ENCODE measurements at regions not wholly inside any gene's neighbourhood (a gene's known extent, or its start where the extent isn't known, plus 50 kb on each side); places are given as distances from the start of the nearest gene placed in this dataset.

DNA sequence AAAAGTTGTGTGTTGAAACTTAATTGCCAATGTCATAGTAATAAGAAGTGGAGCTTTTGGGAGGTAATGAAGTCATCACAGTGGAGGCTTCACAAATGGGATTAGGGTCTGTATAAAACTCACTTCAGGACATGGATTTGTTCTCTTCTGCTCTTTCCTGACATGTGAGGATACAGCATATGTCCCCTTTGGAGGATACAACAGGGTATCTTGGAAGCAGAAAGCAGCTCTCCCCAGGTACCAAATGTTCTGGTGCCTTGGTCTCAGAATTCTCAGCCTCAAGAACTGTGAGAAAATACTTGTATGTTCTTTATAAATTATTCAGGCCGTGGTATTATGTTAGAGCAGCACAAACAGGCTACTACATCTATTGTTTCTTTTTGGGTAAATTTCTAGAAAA lies 210.9 kb downstream of the DIPK2A start:
- Histone ChIP-seq H3K36me3 (ENCODE audit: control insufficient read depth in 4 of 4, insufficient read depth in 3 of 4, low read depth in 1 of 4, low read length in 3 of 4) (no peaks in the 10 kb centered on the region), H3K9ac (ENCODE audit: low read depth in 1 of 2, low read length in 2 of 2) (no peak overlapping the region), H3K9me3 (ENCODE audit: control insufficient read depth in 4 of 4, low read length in 3 of 4) (peaks cover 2 to 11% (median 3%) of the 10 kb centered on the region in 4 donors), H3K27ac (ENCODE audit: low read depth in 1 of 2, low read length in 2 of 2) (no peak overlapping the region), H3K4me3 (ENCODE audit: low read depth in 1 of 3, low read length in 3 of 3) (no peak overlapping the region), H3K4me1 (ENCODE audit: control insufficient read depth in 4 of 4, insufficient read depth in 4 of 4, low read length in 3 of 4) (peaks cover 0 to 3% (median 0%) of the 10 kb centered on the region in 4 donors), H3K27me3 (ENCODE audit: control insufficient read depth in 4 of 4, insufficient read depth in 4 of 4, low read length in 3 of 4) (no peaks in the 10 kb centered on the region)
- WGBS: 90% methylated on average over 1 of the region's 1 CpG
- TF ChIP-seq EGR1 (IDR thresholded peaks at IDR 0.05; ENCODE audit: low read depth in 2 of 2) (no peak), FOXA1 (IDR thresholded peaks at IDR 0.05) (no peak), TAF1 (conservative IDR thresholded peaks at IDR 0.05) (no peak), SP1 (IDR thresholded peaks at IDR 0.05) (no peak), RXRA (IDR thresholded peaks at IDR 0.05) (no peak), FOXA2 (IDR thresholded peaks at IDR 0.05) (no peak), CTCF (IDR thresholded peaks at IDR 0.05; ENCODE audit: low read depth, low read length, missing input control) (no peak), HNF4A (conservative IDR thresholded peaks at IDR 0.05) (no peak), NR2F2 (IDR thresholded peaks at IDR 0.05) (no peak), HNF4G (IDR thresholded peaks at IDR 0.05) (no peak), YY1 (IDR thresholded peaks at IDR 0.05) (no peak)
- TF ChIP-seq, protein P1, sequence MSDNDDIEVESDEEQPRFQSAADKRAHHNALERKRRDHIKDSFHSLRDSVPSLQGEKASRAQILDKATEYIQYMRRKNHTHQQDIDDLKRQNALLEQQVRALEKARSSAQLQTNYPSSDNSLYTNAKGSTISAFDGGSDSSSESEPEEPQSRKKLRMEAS (IDR thresholded peaks at IDR 0.05): no peak
- TF ChIP-seq, protein P2, sequence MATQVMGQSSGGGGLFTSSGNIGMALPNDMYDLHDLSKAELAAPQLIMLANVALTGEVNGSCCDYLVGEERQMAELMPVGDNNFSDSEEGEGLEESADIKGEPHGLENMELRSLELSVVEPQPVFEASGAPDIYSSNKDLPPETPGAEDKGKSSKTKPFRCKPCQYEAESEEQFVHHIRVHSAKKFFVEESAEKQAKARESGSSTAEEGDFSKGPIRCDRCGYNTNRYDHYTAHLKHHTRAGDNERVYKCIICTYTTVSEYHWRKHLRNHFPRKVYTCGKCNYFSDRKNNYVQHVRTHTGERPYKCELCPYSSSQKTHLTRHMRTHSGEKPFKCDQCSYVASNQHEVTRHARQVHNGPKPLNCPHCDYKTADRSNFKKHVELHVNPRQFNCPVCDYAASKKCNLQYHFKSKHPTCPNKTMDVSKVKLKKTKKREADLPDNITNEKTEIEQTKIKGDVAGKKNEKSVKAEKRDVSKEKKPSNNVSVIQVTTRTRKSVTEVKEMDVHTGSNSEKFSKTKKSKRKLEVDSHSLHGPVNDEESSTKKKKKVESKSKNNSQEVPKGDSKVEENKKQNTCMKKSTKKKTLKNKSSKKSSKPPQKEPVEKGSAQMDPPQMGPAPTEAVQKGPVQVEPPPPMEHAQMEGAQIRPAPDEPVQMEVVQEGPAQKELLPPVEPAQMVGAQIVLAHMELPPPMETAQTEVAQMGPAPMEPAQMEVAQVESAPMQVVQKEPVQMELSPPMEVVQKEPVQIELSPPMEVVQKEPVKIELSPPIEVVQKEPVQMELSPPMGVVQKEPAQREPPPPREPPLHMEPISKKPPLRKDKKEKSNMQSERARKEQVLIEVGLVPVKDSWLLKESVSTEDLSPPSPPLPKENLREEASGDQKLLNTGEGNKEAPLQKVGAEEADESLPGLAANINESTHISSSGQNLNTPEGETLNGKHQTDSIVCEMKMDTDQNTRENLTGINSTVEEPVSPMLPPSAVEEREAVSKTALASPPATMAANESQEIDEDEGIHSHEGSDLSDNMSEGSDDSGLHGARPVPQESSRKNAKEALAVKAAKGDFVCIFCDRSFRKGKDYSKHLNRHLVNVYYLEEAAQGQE (IDR thresholded peaks at IDR 0.05): no peak
- DNase-seq (ENCODE audit: low spot score): no peak

GRCh38 chr3:144185276-144185675 lies 213.7 kb downstream of the DIPK2A start:
- DNase-seq (ENCODE audit: low spot score): no peak
- WGBS: 97% methylated on average over 3 of the region's 3 CpGs
- Histone ChIP-seq H3K9ac (ENCODE audit: low read depth in 1 of 2, low read length in 2 of 2) (no peak overlapping the region), H3K27me3 (ENCODE audit: control insufficient read depth in 4 of 4, insufficient read depth in 4 of 4, low read length in 3 of 4) (no peaks in the 10 kb centered on the region), H3K9me3 (ENCODE audit: control insufficient read depth in 4 of 4, low read length in 3 of 4) (peaks cover 2 to 11% (median 3%) of the 10 kb centered on the region in 4 donors), H3K36me3 (ENCODE audit: control insufficient read depth in 4 of 4, insufficient read depth in 3 of 4, low read depth in 1 of 4, low read length in 3 of 4) (no peaks in the 10 kb centered on the region), H3K4me1 (ENCODE audit: control insufficient read depth in 4 of 4, insufficient read depth in 4 of 4, low read length in 3 of 4) (peaks cover 0 to 3% (median 0%) of the 10 kb centered on the region in 4 donors), H3K27ac (ENCODE audit: low read depth in 1 of 2, low read length in 2 of 2) (no peak overlapping the region), H3K4me3 (ENCODE audit: low read depth in 1 of 3, low read length in 3 of 3) (no peak overlapping the region)
- TF ChIP-seq RXRA (IDR thresholded peaks at IDR 0.05) (no peak), TAF1 (conservative IDR thresholded peaks at IDR 0.05) (no peak), NR2F2 (IDR thresholded peaks at IDR 0.05) (no peak), HNF4G (IDR thresholded peaks at IDR 0.05) (no peak), FOXA2 (IDR thresholded peaks at IDR 0.05) (no peak), FOXA1 (IDR thresholded peaks at IDR 0.05) (no peak), CTCF (IDR thresholded peaks at IDR 0.05; ENCODE audit: low read depth, low read length, missing input control) (no peak), GABPA (IDR thresholded peaks at IDR 0.05 in 1 of 2, conservative IDR thresholded peaks at IDR 0.05 in 1 of 2) (no peak), JUND (IDR thresholded peaks at IDR 0.05) (no peak), YY1 (IDR thresholded peaks at IDR 0.05) (no peak), RAD21 (IDR thresholded peaks at IDR 0.05) (no peak), EGR1 (IDR thresholded peaks at IDR 0.05; ENCODE audit: low read depth in 2 of 2) (no peak), HNF4A (conservative IDR thresholded peaks at IDR 0.05) (no peak), SP1 (IDR thresholded peaks at IDR 0.05) (no peak)
- TF ChIP-seq, protein P2 (IDR thresholded peaks at IDR 0.05): no peak
- TF ChIP-seq, protein P3, sequence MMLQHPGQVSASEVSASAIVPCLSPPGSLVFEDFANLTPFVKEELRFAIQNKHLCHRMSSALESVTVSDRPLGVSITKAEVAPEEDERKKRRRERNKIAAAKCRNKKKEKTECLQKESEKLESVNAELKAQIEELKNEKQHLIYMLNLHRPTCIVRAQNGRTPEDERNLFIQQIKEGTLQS (IDR thresholded peaks at IDR 0.05): no peak
- TF ChIP-seq, protein P1 (IDR thresholded peaks at IDR 0.05): no peak
